ENCODE measurements at regions not wholly inside any gene's neighbourhood (a gene's known extent, or its start where the extent isn't known, plus 50 kb on each side); places are given as distances from the start of the nearest gene placed in this dataset.
"Not testable (repeated sequence)": the region's sequence is repeated elsewhere in the genome, so short reads cannot be mapped to it uniquely, and the experiment has no call there.

- no peaks in the 10 kb centered on the region for H3K4me1 ChIP-seq (ENCODE audit: insufficient read depth, poor library complexity, severe bottlenecking)
- no peaks in the 10 kb centered on the region for H3K9me3 ChIP-seq (ENCODE audit: severe bottlenecking)
- no peaks in the 10 kb centered on the region for H3K27me3 ChIP-seq (ENCODE audit: insufficient read depth, poor library complexity, severe bottlenecking)
- TF ChIP-seq CTCF (IDR thresholded peaks at IDR 0.05; ENCODE audit: poor library complexity, severe bottlenecking) = no peak
- no peak overlapping the region for H3K27ac ChIP-seq (ENCODE audit: poor library complexity, severe bottlenecking)
- DNase-seq (ENCODE audit: low spot score) (no peak), ATAC-seq (ENCODE audit: low read depth) (no peak)
- H3K4me3 ChIP-seq (ENCODE audit: severe bottlenecking) = no peak overlapping the region
- H3K36me3 ChIP-seq (ENCODE audit: low read depth) = no peaks in the 10 kb centered on the region
Observed at GRCh38 chr9:129547063-129547462, 73.8 kb downstream of the C9orf50 start.

GRCh38 chr9:129545876-129546275 lies 75.0 kb downstream of the C9orf50 start:
- not testable (repeated sequence) for H3K27me3 ChIP-seq (ENCODE audit: insufficient read depth, poor library complexity, severe bottlenecking); H3K4me3 ChIP-seq (ENCODE audit: severe bottlenecking); DNase-seq (ENCODE audit: low spot score); H3K36me3 ChIP-seq (ENCODE audit: low read depth); ATAC-seq (ENCODE audit: low read depth); H3K9me3 ChIP-seq (ENCODE audit: severe bottlenecking); H3K27ac ChIP-seq (ENCODE audit: poor library complexity, severe bottlenecking); H3K4me1 ChIP-seq (ENCODE audit: insufficient read depth, poor library complexity, severe bottlenecking)

GRCh38 chr9:129544761-129545160 lies 76.1 kb downstream of the C9orf50 start:
- no peak for DNase-seq (ENCODE audit: low spot score)
- no peaks in the 10 kb centered on the region for H3K36me3 ChIP-seq (ENCODE audit: low read depth)
- no peak for ATAC-seq (ENCODE audit: low read depth)

GRCh38 chr9:129542741-129543140 lies 78.2 kb downstream of the C9orf50 start:
- no peak for TF ChIP-seq CTCF (IDR thresholded peaks at IDR 0.05; ENCODE audit: poor library complexity, severe bottlenecking)
- Histone ChIP-seq H3K9me3 (ENCODE audit: severe bottlenecking) (peaks cover 7% of the 10 kb centered on the region), H3K4me3 (ENCODE audit: severe bottlenecking) (no peak overlapping the region), H3K4me1 (ENCODE audit: insufficient read depth, poor library complexity, severe bottlenecking) (no peaks in the 10 kb centered on the region), H3K27me3 (ENCODE audit: insufficient read depth, poor library complexity, severe bottlenecking) (no peaks in the 10 kb centered on the region), H3K36me3 (ENCODE audit: low read depth) (no peaks in the 10 kb centered on the region), H3K27ac (ENCODE audit: poor library complexity, severe bottlenecking) (no peak overlapping the region)
- DNase-seq (ENCODE audit: low spot score) (no peak), ATAC-seq (ENCODE audit: low read depth) (no peak; the same call in 2 of the 3 replicates)

More at GRCh38 chr9:129544761-129545160, 76.1 kb downstream of the C9orf50 start:
- Histone ChIP-seq H3K27me3 (ENCODE audit: insufficient read depth, poor library complexity, severe bottlenecking) (no peaks in the 10 kb centered on the region), H3K27ac (ENCODE audit: poor library complexity, severe bottlenecking) (no peak overlapping the region), H3K4me1 (ENCODE audit: insufficient read depth, poor library complexity, severe bottlenecking) (no peaks in the 10 kb centered on the region), H3K4me3 (ENCODE audit: severe bottlenecking) (no peak overlapping the region), H3K9me3 (ENCODE audit: severe bottlenecking) (no peaks in the 10 kb centered on the region)
- TF ChIP-seq CTCF (IDR thresholded peaks at IDR 0.05; ENCODE audit: poor library complexity, severe bottlenecking) = no peak

- H3K27ac ChIP-seq (ENCODE audit: poor library complexity, severe bottlenecking) = no peak overlapping the region
- H3K4me3 ChIP-seq (ENCODE audit: severe bottlenecking) = no peak overlapping the region
- DNase-seq (ENCODE audit: low spot score) = no peak
- no peak for TF ChIP-seq CTCF (IDR thresholded peaks at IDR 0.05; ENCODE audit: poor library complexity, severe bottlenecking)
- ATAC-seq (ENCODE audit: low read depth) = no peak
- H3K4me1 ChIP-seq (ENCODE audit: insufficient read depth, poor library complexity, severe bottlenecking) = no peaks in the 10 kb centered on the region
- H3K36me3 ChIP-seq (ENCODE audit: low read depth) = no peaks in the 10 kb centered on the region
- no peaks in the 10 kb centered on the region for H3K27me3 ChIP-seq (ENCODE audit: insufficient read depth, poor library complexity, severe bottlenecking)
- peaks cover 7% of the 10 kb centered on the region for H3K9me3 ChIP-seq (ENCODE audit: severe bottlenecking)
Observed at GRCh38 chr9:129541270-129541669, 79.6 kb downstream of the C9orf50 start.

Data from RWPE2 (cell line).